Naive thymus-derived CD4-positive, alpha-beta T cell (primary cell): ENCODE measurements at regions not wholly inside any gene's neighbourhood (a gene's known extent, or its start where the extent isn't known, plus 50 kb on each side); places are given as distances from the start of the nearest gene placed in this dataset.

Experiments
- ATAC-seq: fragments of 150-1000 bp; cut with Tn5 transposase; 2 replicates; pipeline ENCODE4 v1.10.0; 2021; ENCODE audit warnings: mild to moderate bottlenecking, moderate library complexity
- CTCF ChIA-PET: fragments of 350-600 bp; sonication (Branson Sonifier 250); formaldehyde crosslinking; loops from one replicate; lab custom pipeline; 2021; ENCODE audit warnings: antibody characterized with exemption; lab: Charles Lee
- POLR2A ChIA-PET: fragments of 350-600 bp; sonication (Branson Sonifier 250); formaldehyde crosslinking; loops from one replicate; lab custom pipeline; 2021; ENCODE audit warnings: antibody characterized with exemption, inconsistent platforms; lab: Charles Lee
- DNase-seq, 9 donors: peaks; one replicate each; pipeline versions ENCODE4 v3.0.0 to v3.0.0-alpha.2; 2020 to 2022; ENCODE audit warnings: mixed read lengths in 1 of 9
- H3K27ac ChIP-seq: one replicate; pipeline ENCODE4 v1.7.0; 2013; ENCODE audit warnings: mild to moderate bottlenecking, low read depth, low read length, moderate library complexity
- H3K27me3 ChIP-seq, 2 donors: one replicate each; pipeline ENCODE4 v1.7.0; 2013; ENCODE audit warnings: low read length in 2 of 2, mild to moderate bottlenecking in 2 of 2, moderate library complexity in 2 of 2; ENCODE audit not compliant: control insufficient read depth in 2 of 2, insufficient read depth in 2 of 2
- H3K36me3 ChIP-seq, 3 experiments: 1 replicate in 2 of 3; 2 replicates in 1 of 3; pipeline ENCODE4 v1.7.0; 2013; ENCODE audit warnings: low read length in 3 of 3, mild to moderate bottlenecking in 3 of 3, moderate library complexity in 1 of 3; ENCODE audit not compliant: insufficient read depth in 3 of 3, control insufficient read depth in 2 of 3
- H3K4me1 ChIP-seq, 2 donors: one replicate each; pipeline ENCODE4 v1.7.0; 2013; ENCODE audit warnings: low read length in 2 of 2, mild to moderate bottlenecking in 2 of 2, moderate library complexity in 1 of 2; ENCODE audit not compliant: control insufficient read depth in 2 of 2, insufficient read depth in 2 of 2
- H3K4me3 ChIP-seq: 2 replicates; pipeline ENCODE4 v1.7.0; 2013; ENCODE audit warnings: mild to moderate bottlenecking, low read length
- H3K9me3 ChIP-seq, 3 experiments: 1 replicate in 2 of 3; 2 replicates in 1 of 3; pipeline ENCODE4 v1.7.0; 2013; ENCODE audit warnings: low read length in 3 of 3; ENCODE audit not compliant: control insufficient read depth in 2 of 3
- H3K27ac Mint-ChIP-seq, 9 donors: one replicate each; pipeline ENCODE4 v1.8.0; 2020 to 2022; ENCODE audit warnings: mixed read lengths in 9 of 9, mild to moderate bottlenecking in 8 of 9, moderate library complexity in 5 of 9, inconsistent platforms in 2 of 9
- H3K27me3 Mint-ChIP-seq, 5 donors: one replicate each; pipeline ENCODE4 v1.8.0; 2021 to 2022; ENCODE audit warnings: mixed read lengths in 5 of 5, mild to moderate bottlenecking in 1 of 5
- H3K36me3 Mint-ChIP-seq, 5 donors: one replicate each; pipeline ENCODE4 v1.8.0; 2020 to 2022; ENCODE audit warnings: mixed read lengths in 5 of 5, mild to moderate bottlenecking in 3 of 5, inconsistent platforms in 1 of 5
- H3K4me1 Mint-ChIP-seq, 7 donors: one replicate each; pipeline ENCODE4 v1.8.0; 2020 to 2022; ENCODE audit warnings: mixed read lengths in 7 of 7, mild to moderate bottlenecking in 3 of 7, inconsistent platforms in 1 of 7
- H3K4me3 Mint-ChIP-seq, 10 donors: one replicate each; pipeline ENCODE4 v1.8.0; 2020 to 2022; ENCODE audit warnings: mild to moderate bottlenecking in 10 of 10, mixed read lengths in 10 of 10, moderate library complexity in 6 of 10, inconsistent platforms in 2 of 10
- H3K9me3 Mint-ChIP-seq, 11 donors: one replicate each; pipeline ENCODE4 v1.8.0; 2020 to 2022; ENCODE audit warnings: mixed read lengths in 11 of 11, mild to moderate bottlenecking in 4 of 11, inconsistent platforms in 1 of 11, moderate library complexity in 1 of 11
- intact Hi-C, 2 donors: fragments of 100-400 bp; cut with micrococcal nuclease; formaldehyde crosslinking; loops; one replicate each; pipeline ENCODE4 v1.15.1; 2023

DNA sequence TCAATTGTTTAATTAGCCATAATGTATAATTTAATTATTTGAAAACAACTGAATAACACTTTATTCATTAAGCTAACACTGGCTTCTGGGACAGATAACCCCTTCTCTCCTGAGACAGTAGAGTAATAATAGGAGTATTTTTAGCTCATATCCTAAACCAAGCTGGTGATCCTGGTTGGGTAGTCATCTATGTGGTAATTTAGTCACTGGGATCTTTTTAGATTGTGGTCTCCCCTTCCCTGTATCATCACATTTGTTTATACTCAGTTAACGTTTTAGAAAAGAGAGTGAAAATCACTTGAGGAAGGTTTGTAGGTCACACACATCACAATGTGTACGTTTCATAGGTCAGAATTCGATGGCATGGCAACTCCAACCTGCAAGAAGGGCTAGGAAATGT lies 1356.6 kb upstream of the ADGRL2 start:
- Histone ChIP-seq H3K4me1 (no peaks in the 10 kb centered on the region), H3K36me3 (no peaks in the 10 kb centered on the region), H3K4me3 (no peak overlapping the region), H3K27ac (no peak overlapping the region), H3K9me3 (no peaks in the 10 kb centered on the region), H3K27me3 (no peaks in the 10 kb centered on the region)
- ATAC-seq (no peak), DNase-seq (no peak)
- intact Hi-C loops: no loop called here
- Mint-ChIP-seq H3K27ac (no peak overlapping the region), H3K4me1 (no peaks in the 10 kb centered on the region), H3K36me3 (no peaks in the 10 kb centered on the region), H3K9me3 (peaks cover 0 to 11% (median 3%) of the 10 kb centered on the region in 11 donors), H3K4me3 (no peak overlapping the region), H3K27me3 (no peaks in the 10 kb centered on the region)
- ChIA-PET POLR2A (no interaction called here), CTCF (no interaction called here)

DNA sequence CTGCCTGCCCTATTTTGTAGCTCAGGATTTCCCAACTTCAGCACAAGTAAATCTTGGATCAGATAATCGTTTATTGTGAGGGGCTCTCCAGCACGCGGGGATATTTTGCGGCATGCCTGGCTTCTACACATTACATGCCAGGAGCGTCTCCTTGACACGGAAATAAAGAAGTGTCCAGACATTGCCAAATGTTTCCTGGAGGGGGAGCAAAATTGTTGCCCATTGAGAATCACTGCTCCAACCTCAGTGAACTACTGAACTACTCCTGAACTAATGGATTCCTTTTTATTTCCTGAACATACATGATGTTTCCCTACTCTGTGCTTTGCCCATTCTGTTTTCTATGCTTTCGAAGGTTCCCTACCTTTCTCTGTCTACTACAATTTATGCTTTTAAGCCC lies 1359.1 kb upstream of the ADGRL2 start:
- no peaks in the 10 kb centered on the region for H3K27me3 Mint-ChIP-seq

DNA sequence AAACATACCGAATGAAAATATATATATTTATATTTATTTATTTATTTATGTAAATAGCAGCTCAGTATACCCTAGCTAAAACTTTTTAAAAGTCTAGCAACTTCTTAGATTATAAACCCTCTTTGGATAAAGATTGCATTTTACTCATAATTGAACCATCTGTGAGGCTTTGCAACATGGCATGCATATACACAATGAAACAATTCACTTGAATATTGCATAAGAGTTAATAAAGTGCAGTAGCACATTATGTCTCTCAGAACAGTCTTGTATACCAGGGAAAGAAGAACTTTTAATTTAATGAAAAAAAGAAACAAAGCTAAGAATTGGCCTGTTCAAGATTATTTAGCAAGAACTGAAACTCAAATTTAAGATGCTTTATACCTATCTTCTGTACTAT lies 1363.9 kb upstream of the ADGRL2 start:
- Mint-ChIP-seq H3K36me3 (no peaks in the 10 kb centered on the region), H3K4me3 (no peak overlapping the region), H3K9me3 (peaks cover 2 to 29% (median 10%) of the 10 kb centered on the region in 11 donors), H3K27ac (no peak overlapping the region), H3K27me3 (no peaks in the 10 kb centered on the region), H3K4me1 (no peaks in the 10 kb centered on the region)
- H3K4me1 ChIP-seq: no peaks in the 10 kb centered on the region
- intact Hi-C loops: no loop called here
- H3K4me3 ChIP-seq: no peak overlapping the region
- H3K27ac ChIP-seq: no peak overlapping the region
- CTCF ChIA-PET: no interaction called here
- no peaks in the 10 kb centered on the region for H3K9me3 ChIP-seq
- ATAC-seq (no peak), DNase-seq (no peak)
- no peaks in the 10 kb centered on the region for H3K36me3 ChIP-seq
- no peaks in the 10 kb centered on the region for H3K27me3 ChIP-seq
- POLR2A ChIA-PET: no interaction called here

More for the DNA sequence above, 1359.1 kb upstream of the ADGRL2 start:
- H3K9me3 Mint-ChIP-seq: peaks cover 0 to 16% (median 3%) of the 10 kb centered on the region in 11 donors
- H3K4me1 ChIP-seq: no peaks in the 10 kb centered on the region
- H3K36me3 ChIP-seq: no peaks in the 10 kb centered on the region
- DNase-seq (no peak), ATAC-seq (no peak)
- H3K4me3 Mint-ChIP-seq: no peak overlapping the region
- intact Hi-C loops: no loop called here
- no peaks in the 10 kb centered on the region for H3K4me1 Mint-ChIP-seq
- H3K27me3 ChIP-seq: no peaks in the 10 kb centered on the region
- H3K9me3 ChIP-seq: no peaks in the 10 kb centered on the region
- H3K27ac Mint-ChIP-seq: no peak overlapping the region
- H3K4me3 ChIP-seq: no peak overlapping the region
- ChIA-PET CTCF (no interaction called here), POLR2A (no interaction called here)
- no peaks in the 10 kb centered on the region for H3K36me3 Mint-ChIP-seq
- no peak overlapping the region for H3K27ac ChIP-seq

DNA sequence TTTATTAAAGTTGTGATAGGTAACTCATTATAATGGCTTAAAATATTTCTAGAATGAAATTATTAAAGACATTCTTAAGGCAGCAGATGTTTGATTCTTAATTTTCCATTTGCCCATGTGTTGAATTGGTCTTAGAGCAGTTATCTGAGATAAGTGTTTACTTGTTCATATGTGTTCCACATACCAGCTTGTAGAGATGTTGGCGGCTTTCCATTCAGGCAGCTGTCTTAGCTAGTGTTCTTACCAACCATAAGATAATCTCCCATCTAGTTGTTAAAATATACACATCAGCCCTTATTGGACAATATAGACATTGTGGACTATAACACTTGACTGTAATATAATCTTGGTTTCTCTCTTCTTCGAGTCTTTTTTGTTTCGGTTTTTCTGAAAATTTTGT lies 1372.9 kb upstream of the ADGRL2 start:
- H3K4me1 ChIP-seq: no peaks in the 10 kb centered on the region
- Mint-ChIP-seq H3K4me1 (no peaks in the 10 kb centered on the region), H3K4me3 (no peak overlapping the region), H3K9me3 (peaks cover 0 to 37% (median 3%) of the 10 kb centered on the region in 11 donors), H3K27ac (no peak overlapping the region), H3K36me3 (no peaks in the 10 kb centered on the region), H3K27me3 (no peaks in the 10 kb centered on the region)
- H3K4me3 ChIP-seq: no peak overlapping the region
- DNase-seq (no peak), ATAC-seq (no peak)
- H3K9me3 ChIP-seq: no peaks in the 10 kb centered on the region
- H3K27ac ChIP-seq: no peak overlapping the region
- intact Hi-C loops: no loop called here
- POLR2A ChIA-PET: no interaction called here
- no peaks in the 10 kb centered on the region for H3K27me3 ChIP-seq
- CTCF ChIA-PET: no interaction called here
- H3K36me3 ChIP-seq: no peaks in the 10 kb centered on the region

DNA sequence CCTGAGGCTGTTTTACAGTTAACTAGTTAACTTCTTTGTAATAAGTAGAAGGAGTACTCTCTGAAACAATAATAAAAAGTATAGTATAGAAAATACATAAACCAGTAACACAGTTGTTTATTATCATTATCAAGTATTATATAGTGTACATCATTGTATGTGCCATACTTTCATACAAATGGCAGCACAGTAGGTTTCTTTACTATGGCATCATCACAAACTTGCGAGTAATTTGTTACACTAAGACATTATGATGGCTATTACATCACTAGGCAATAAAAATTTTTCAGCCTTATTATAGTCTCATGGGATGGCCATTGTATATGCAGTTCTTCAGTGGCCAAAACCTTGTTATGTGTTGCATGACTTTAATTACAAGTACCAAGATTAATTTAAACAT lies 1376.5 kb upstream of the ADGRL2 start:
- H3K4me1 Mint-ChIP-seq: no peaks in the 10 kb centered on the region
- Histone ChIP-seq H3K4me3 (no peak overlapping the region), H3K9me3 (no peaks in the 10 kb centered on the region), H3K27ac (no peak overlapping the region), H3K27me3 (no peaks in the 10 kb centered on the region), H3K4me1 (no peaks in the 10 kb centered on the region), H3K36me3 (no peaks in the 10 kb centered on the region)
- H3K27ac Mint-ChIP-seq: no peak overlapping the region
- intact Hi-C loops: no loop called here
- H3K27me3 Mint-ChIP-seq: no peaks in the 10 kb centered on the region
- H3K4me3 Mint-ChIP-seq: no peak overlapping the region
- ChIA-PET POLR2A (no interaction called here), CTCF (no interaction called here)
- no peaks in the 10 kb centered on the region for H3K36me3 Mint-ChIP-seq
- DNase-seq: no peak
- no peak for ATAC-seq
- H3K9me3 Mint-ChIP-seq: peaks cover 0 to 5% (median 0%) of the 10 kb centered on the region in 11 donors

DNA sequence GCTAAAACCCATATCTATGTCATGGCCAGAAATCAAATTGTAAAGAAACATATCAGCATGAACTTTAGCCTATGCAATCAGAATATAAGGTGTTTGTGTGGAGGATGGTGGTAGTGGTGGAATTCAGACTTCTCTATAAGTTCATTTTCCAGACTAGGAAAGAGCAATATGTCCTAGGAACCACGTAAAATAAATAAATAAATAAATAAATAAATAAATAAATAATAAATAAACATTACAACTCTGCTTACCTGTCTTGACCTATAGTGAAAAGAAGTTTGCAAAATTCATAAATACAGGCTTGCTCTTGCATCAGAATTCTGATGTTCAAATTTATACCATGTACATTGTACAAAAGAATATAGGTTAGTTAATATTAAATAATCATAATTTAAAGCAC lies 1382.6 kb upstream of the ADGRL2 start:
- ATAC-seq (no peak), DNase-seq (no peak)
- H3K9me3 ChIP-seq: no peaks in the 10 kb centered on the region
- H3K27ac ChIP-seq: no peak overlapping the region
- H3K4me3 ChIP-seq: no peak overlapping the region
- Mint-ChIP-seq H3K4me1 (no peaks in the 10 kb centered on the region), H3K27me3 (no peaks in the 10 kb centered on the region), H3K9me3 (peaks cover 0 to 4% (median 1%) of the 10 kb centered on the region in 11 donors), H3K27ac (no peak overlapping the region), H3K4me3 (no peak overlapping the region), H3K36me3 (no peaks in the 10 kb centered on the region)
- H3K36me3 ChIP-seq: no peaks in the 10 kb centered on the region
- no peaks in the 10 kb centered on the region for H3K4me1 ChIP-seq
- intact Hi-C loops: no loop called here
- ChIA-PET POLR2A (no interaction called here), CTCF (no interaction called here)
- no peaks in the 10 kb centered on the region for H3K27me3 ChIP-seq

DNA sequence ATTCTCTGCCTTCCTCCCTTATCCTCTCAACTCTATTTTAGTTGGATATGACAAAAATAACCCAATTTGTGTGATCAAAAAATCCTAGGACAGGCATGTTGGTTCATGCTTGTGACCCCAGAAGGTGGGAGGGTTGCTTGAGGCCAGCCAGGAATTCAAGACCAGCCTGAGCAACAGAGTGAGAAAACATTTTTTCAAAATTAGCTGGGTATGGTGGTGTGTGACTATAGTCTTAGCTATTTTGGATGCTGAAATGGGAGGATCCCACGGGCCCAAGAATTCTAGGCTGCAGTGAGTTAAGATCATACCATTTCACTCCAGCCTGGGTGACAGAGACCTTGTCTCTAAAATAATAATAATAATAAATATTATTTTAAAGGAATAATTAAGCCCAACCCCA lies 1383.1 kb upstream of the ADGRL2 start:
- Histone ChIP-seq H3K9me3 (no peaks in the 10 kb centered on the region), H3K27ac (no peak overlapping the region), H3K4me3 (no peak overlapping the region), H3K4me1 (no peaks in the 10 kb centered on the region), H3K36me3 (no peaks in the 10 kb centered on the region), H3K27me3 (no peaks in the 10 kb centered on the region)
- Mint-ChIP-seq H3K4me3 (no peak overlapping the region), H3K27me3 (no peaks in the 10 kb centered on the region), H3K9me3 (peaks cover 0 to 4% (median 1%) of the 10 kb centered on the region in 11 donors), H3K4me1 (no peaks in the 10 kb centered on the region), H3K36me3 (no peaks in the 10 kb centered on the region), H3K27ac (no peak overlapping the region)
- POLR2A ChIA-PET: no interaction called here
- ATAC-seq (no peak), DNase-seq (no peak)
- CTCF ChIA-PET: no interaction called here
- intact Hi-C loops: no loop called here
